Keratinocyte (primary cell): ENCODE measurements at regions not wholly inside any gene's neighbourhood (a gene's known extent, or its start where the extent isn't known, plus 50 kb on each side); places are given as distances from the start of the nearest gene placed in this dataset.

Source experiments
- CTCF ChIP-seq, 3 experiments: IDR thresholded peaks in 1 of 3; conservative IDR thresholded peaks in 1 of 3; optimal IDR thresholded peaks in 1 of 3; 2 replicates in 2 of 3; 3 replicates in 1 of 3; pipeline versions ENCODE3 to v1.5.1; 2011; ENCODE audit warnings: low read length in 3 of 3, mild to moderate bottlenecking in 3 of 3, moderate library complexity in 2 of 3, control low read depth in 1 of 3, inconsistent platforms in 1 of 3; ENCODE audit not compliant: insufficient read depth in 2 of 3; ENCODE audit errors: extremely low read depth in 1 of 3
- EZH2 ChIP-seq: IDR thresholded peaks from one replicate; pipeline ENCODE4 v1.6.1; 2012; ENCODE audit warnings: inconsistent platforms, mild to moderate bottlenecking, low read length, moderate library complexity

DNA sequence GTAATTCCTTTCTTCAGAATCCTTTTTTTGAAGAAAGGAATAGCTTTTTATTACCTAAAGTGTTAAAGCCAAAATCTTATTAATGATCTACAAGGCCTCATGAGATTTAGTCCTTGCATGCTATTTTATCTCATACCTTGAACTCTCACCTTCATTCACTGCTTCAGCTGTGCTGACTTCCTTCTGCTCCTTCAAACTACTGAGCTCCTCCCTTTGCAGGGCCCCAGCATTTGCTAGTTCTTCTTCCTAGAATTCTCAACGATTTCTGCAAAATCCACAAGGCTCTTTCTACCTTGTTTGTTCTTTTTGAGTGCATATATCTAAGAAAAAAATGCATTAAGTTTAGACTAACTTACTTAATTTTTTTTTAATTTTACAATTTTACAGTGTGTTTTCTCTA, 619.5 kb downstream of the EPHA5 start:
- no peak for TF ChIP-seq EZH2
- no peak for TF ChIP-seq CTCF (optimal IDR thresholded peaks at IDR 0.05 in 1 of 3, IDR thresholded peaks at IDR 0.05 in 1 of 3, conservative IDR thresholded peaks at IDR 0.05 in 1 of 3; ENCODE audit: extremely low read depth in 1 of 3, insufficient read depth in 2 of 3, low read length in 3 of 3)
